Astrocyte of the spinal cord (primary cell): ENCODE measurements at regions not wholly inside any gene's neighbourhood (a gene's known extent, or its start where the extent isn't known, plus 50 kb on each side); places are given as distances from the start of the nearest gene placed in this dataset.

ENCODE experiments used
- DNase-seq: peaks from one replicate; pipeline ENCODE4 v3.0.0; 2011; ENCODE audit warnings: low read depth, low spot score
- H3K4me3 ChIP-seq: 2 replicates; pipeline ENCODE4 v1.5.1; 2011; ENCODE audit warnings: low read depth, mild to moderate bottlenecking, low read length, moderate library complexity
- CTCF ChIP-seq: IDR thresholded peaks from 2 replicates; pipeline ENCODE4 v1.5.1; 2012; ENCODE audit warnings: low read depth, mild to moderate bottlenecking, low read length, inconsistent platforms
- in situ Hi-C: cut with HindIII; loops from 2 replicates; pipeline ENCODE4 v1.10.0; 2017; ENCODE audit warnings: low sequenced_read_pairs

DNA sequence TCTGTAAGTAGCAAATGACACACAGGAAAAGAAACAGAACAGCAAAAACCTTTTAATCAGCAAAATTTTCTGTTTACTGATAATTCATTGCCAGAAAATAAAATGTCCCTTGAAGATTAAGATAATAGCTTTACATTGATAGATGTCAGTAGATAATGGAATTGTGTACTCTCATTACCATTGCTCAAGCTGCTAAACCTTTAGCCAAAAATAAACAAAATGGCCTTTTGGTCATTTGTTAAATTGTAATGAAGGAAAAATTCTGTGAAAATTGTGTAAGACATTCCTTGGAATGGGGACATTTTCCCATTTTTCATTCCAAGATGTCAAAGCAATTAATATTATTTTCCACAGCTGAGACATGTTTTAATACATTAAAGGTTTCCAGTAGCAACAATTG is 189.8 kb downstream of the PLOD2 start:
- no peak overlapping the region for H3K4me3 ChIP-seq
- DNase-seq = no peak
- in situ Hi-C loops = no loop called here
- no peak for TF ChIP-seq CTCF

- in situ Hi-C loops = no loop called here
- H3K4me3 ChIP-seq = no peak overlapping the region
- no peak for DNase-seq
- no peak for TF ChIP-seq CTCF
These were observed 188.1 kb downstream of the PLOD2 start for GRCh38 chr3:145972851-145973250.

GRCh38 chr3:145981056-145981455 is 179.9 kb downstream of the PLOD2 start:
- H3K4me3 ChIP-seq = no peak overlapping the region
- TF ChIP-seq CTCF = no peak
- peak; percentile 5 for DNase-seq
- in situ Hi-C loops = no loop called here

GRCh38 chr3:145983101-145983500 is 177.9 kb downstream of the PLOD2 start:
- no peak for TF ChIP-seq CTCF
- H3K4me3 ChIP-seq = no peak overlapping the region
- in situ Hi-C loops = no loop called here
- no peak for DNase-seq
